Lung (tissue), 11 donors: ENCODE measurements at regions not wholly inside any gene's neighbourhood (a gene's known extent, or its start where the extent isn't known, plus 50 kb on each side); places are given as distances from the start of the nearest gene placed in this dataset.

Experiments
- ATAC-seq: fragments of 200-7000 bp; cut with Tn5 transposase; one replicate; pipeline ENCODE4 v1.9.1; 2020; ENCODE audit warnings: moderate number of reproducible peaks; ENCODE audit not compliant: insufficient read depth, low FRiP score
- DNase-seq, 3 donors: peaks; one replicate each; pipeline ENCODE4 v3.0.0-alpha.2; 2013 to 2017
- H3K27ac ChIP-seq, 2 donors: one replicate each; pipeline ENCODE4 v1.5.1; 2013; ENCODE audit warnings: mild to moderate bottlenecking in 2 of 2, moderate library complexity in 2 of 2, control low read depth in 1 of 2, inconsistent platforms in 1 of 2, low read depth in 1 of 2, low read length in 1 of 2
- H3K27me3 ChIP-seq, 3 donors: one replicate each; pipeline ENCODE4 v1.5.1; 2013; ENCODE audit warnings: low read length in 2 of 3; ENCODE audit not compliant: control insufficient read depth in 3 of 3, insufficient read depth in 3 of 3
- H3K36me3 ChIP-seq, 4 donors: one replicate each; pipeline ENCODE4 v1.5.1; 2013; ENCODE audit warnings: low read length in 4 of 4, mild to moderate bottlenecking in 1 of 4, moderate library complexity in 1 of 4; ENCODE audit not compliant: control insufficient read depth in 4 of 4, insufficient read depth in 4 of 4
- H3K4me1 ChIP-seq, 5 donors: one replicate each; pipeline ENCODE4 v1.5.1; 2013; ENCODE audit warnings: low read length in 5 of 5, mild to moderate bottlenecking in 2 of 5, moderate library complexity in 1 of 5; ENCODE audit not compliant: control insufficient read depth in 5 of 5, insufficient read depth in 5 of 5
- H3K4me3 ChIP-seq: one replicate; pipeline ENCODE4 v1.5.1; 2013; ENCODE audit warnings: mild to moderate bottlenecking, control low read depth, moderate library complexity
- H3K9ac ChIP-seq, 2 donors: one replicate each; pipeline ENCODE4 v1.5.1; 2013; ENCODE audit warnings: low read length in 2 of 2, control low read depth in 1 of 2; ENCODE audit not compliant: insufficient read depth in 1 of 2
- H3K9me3 ChIP-seq, 4 donors: one replicate each; pipeline ENCODE4 v1.5.1; 2013; ENCODE audit warnings: low read length in 3 of 4, mild to moderate bottlenecking in 1 of 4, moderate library complexity in 1 of 4; ENCODE audit not compliant: control insufficient read depth in 4 of 4, insufficient read depth in 3 of 4
- CTCF ChIP-seq: IDR thresholded peaks from 2 replicates; pipeline ENCODE4 v1.5.1; 2012; ENCODE audit warnings: mild to moderate bottlenecking; ENCODE audit errors: control extremely low read depth, extremely low read depth
- WGBS, 2 donors: extraction: QIAGEN DNeasy Blood & Tissue Kit; methylation state at CpG; one replicate each; pipeline ENCODE4 v1.1.7; 2013; 5-methylcytosine and 5-hydroxymethylcytosine counted together
- donor health status: control.
- donor health status: control.
- donor health status: Bipolar disorder and iron deficiency.
- donor health status: healthy.
- donor health status: DM: yes; HTN: yes; CAD: no.

- no peak for TF ChIP-seq CTCF
These were observed 117.1 kb downstream of the MINAR1 start for GRCh38 chr15:79549196-79549595.

GRCh38 chr15:79560384-79560783, 128.2 kb downstream of the MINAR1 start:
- Histone ChIP-seq H3K27ac (no peak overlapping the region), H3K9ac (no peak overlapping the region), H3K27me3 (peaks cover 6 to 9% (median 6%) of the 10 kb centered on the region in 3 donors), H3K36me3 (no peaks in the 10 kb centered on the region), H3K4me3 (no peak overlapping the region), H3K9me3 (no peaks in the 10 kb centered on the region), H3K4me1 (no peaks in the 10 kb centered on the region)
- WGBS, 2 donors, result 96 to 97% methylated on average over 24 of the region's 24 CpGs
- no peak for DNase-seq
- ATAC-seq, result no peak
- no peak for TF ChIP-seq CTCF

More at GRCh38 chr15:79549196-79549595, 117.1 kb downstream of the MINAR1 start:
- H3K4me3 ChIP-seq, result no peak overlapping the region
- no peaks in the 10 kb centered on the region for H3K36me3 ChIP-seq
- 67 to 71% methylated on average over 2 of the region's 2 CpGs for WGBS, 2 donors
- H3K27ac ChIP-seq, result no peak overlapping the region
- no peaks in the 10 kb centered on the region for H3K9me3 ChIP-seq
- peaks cover 0 to 8% (median 0%) of the 10 kb centered on the region in 3 donors for H3K27me3 ChIP-seq
- no peak for ATAC-seq
- no peak overlapping the region for H3K9ac ChIP-seq
- DNase-seq, result no peak
- no peaks in the 10 kb centered on the region for H3K4me1 ChIP-seq

GRCh38 chr15:79561982-79562381, 129.8 kb downstream of the MINAR1 start:
- Histone ChIP-seq H3K36me3 (no peaks in the 10 kb centered on the region), H3K9me3 (peaks cover 0 to under 1% (median 0%) of the 10 kb centered on the region in 4 donors), H3K9ac (no peak overlapping the region), H3K27ac (no peak overlapping the region), H3K4me3 (no peak overlapping the region), H3K27me3 (peaks cover 6 to 9% (median 6%) of the 10 kb centered on the region in 3 donors), H3K4me1 (no peaks in the 10 kb centered on the region)
- DNase-seq (no peak), ATAC-seq (no peak)
- 59 to 63% methylated on average over 4 of the region's 4 CpGs for WGBS, 2 donors
- TF ChIP-seq CTCF, result no peak

- H3K4me3 ChIP-seq, result no peak overlapping the region
- H3K27me3 ChIP-seq, result peaks cover 6 to 9% (median 6%) of the 10 kb centered on the region in 3 donors
- no peak for DNase-seq
- ATAC-seq, result no peak
- H3K4me1 ChIP-seq, result no peaks in the 10 kb centered on the region
- no peak for TF ChIP-seq CTCF
- H3K9me3 ChIP-seq, result peaks cover 0 to 3% (median 0%) of the 10 kb centered on the region in 4 donors
- H3K36me3 ChIP-seq, result no peaks in the 10 kb centered on the region
- 70 to 73% methylated on average over 14 of the region's 14 CpGs for WGBS, 2 donors
- no peak overlapping the region for H3K9ac ChIP-seq
- no peak overlapping the region for H3K27ac ChIP-seq
These were observed 130.3 kb downstream of the MINAR1 start for GRCh38 chr15:79562403-79562815.
